GM23338 (cell line): ENCODE measurements at regions not wholly inside any gene's neighbourhood (a gene's known extent, or its start where the extent isn't known, plus 50 kb on each side); places are given as distances from the start of the nearest gene placed in this dataset.

Experiments
- ATAC-seq: fragments of 200-7000 bp; cut with Tn5 transposase; 3 replicates; pipeline ENCODE4 v1.9.1; 2020
- DNase-seq: peaks from one replicate; pipeline ENCODE4 v3.0.0-alpha.2; 2015; ENCODE audit warnings: low spot score
- H2AFZ ChIP-seq: fragments of 200-600 bp; sonication (generic); 2 replicates; pipeline ENCODE4 v1.8.0; 2016; ENCODE audit warnings: antibody characterized with exemption, mild to moderate bottlenecking, moderate library complexity
- H3F3A ChIP-seq: fragments of 200-600 bp; sonication (generic); replicated peaks from 2 replicates; pipeline ENCODE4 v1.8.0; 2017; ENCODE audit warnings: antibody characterized with exemption, mixed run types, low read depth
- H3K27ac ChIP-seq: fragments of 200-600 bp; sonication (generic); 2 replicates; pipeline ENCODE4 v1.6.1; 2016; ENCODE audit warnings: low read depth
- H3K27me3 ChIP-seq: fragments of 200-600 bp; sonication (generic); 2 replicates; pipeline ENCODE4 v1.8.0; 2016; ENCODE audit warnings: mild to moderate bottlenecking, mixed run types, moderate library complexity; ENCODE audit not compliant: insufficient read depth
- H3K36me3 ChIP-seq: fragments of 200-600 bp; sonication (generic); 2 replicates; pipeline ENCODE4 v1.8.0; 2016; ENCODE audit warnings: mild to moderate bottlenecking; ENCODE audit not compliant: insufficient read depth
- H3K4me1 ChIP-seq: fragments of 200-600 bp; sonication (generic); 2 replicates; pipeline ENCODE4 v1.8.0; 2016; ENCODE audit warnings: mild to moderate bottlenecking, moderate library complexity; ENCODE audit not compliant: insufficient read depth
- H3K4me2 ChIP-seq: fragments of 200-600 bp; sonication (generic); 2 replicates; pipeline ENCODE4 v1.7.1; 2017; ENCODE audit warnings: mixed run types
- H3K4me3 ChIP-seq: fragments of 200-600 bp; sonication (generic); 2 replicates; pipeline ENCODE4 v1.6.1; 2016; ENCODE audit warnings: mixed run types
- H3K79me2 ChIP-seq: fragments of 200-600 bp; sonication (generic); replicated peaks from 2 replicates; pipeline ENCODE4 v1.8.0; 2017; ENCODE audit warnings: mild to moderate bottlenecking; ENCODE audit not compliant: insufficient read depth
- H3K9me2 ChIP-seq: fragments of 200-600 bp; sonication (generic); 2 replicates; pipeline ENCODE4 v1.8.0; 2017; ENCODE audit not compliant: insufficient read depth
- H4K20me1 ChIP-seq: fragments of 200-600 bp; sonication (generic); replicated peaks from 2 replicates; pipeline ENCODE4 v1.8.0; 2017; ENCODE audit warnings: mild to moderate bottlenecking; ENCODE audit not compliant: insufficient read depth
- H3K27ac Mint-ChIP-seq: 2 replicates; pipeline ENCODE4 v1.8.0; 2020; ENCODE audit warnings: inconsistent platforms, mild to moderate bottlenecking, moderate library complexity, mixed read lengths
- H3K27me3 Mint-ChIP-seq: 3 replicates; pipeline ENCODE4 v1.8.0; 2022; ENCODE audit warnings: low read depth, mild to moderate bottlenecking, moderate library complexity, mixed read lengths, inconsistent platforms; ENCODE audit not compliant: insufficient read depth, poor library complexity
- H3K36me3 Mint-ChIP-seq: 3 replicates; pipeline ENCODE4 v1.8.0; 2021; ENCODE audit warnings: low read depth, mild to moderate bottlenecking, inconsistent platforms, moderate library complexity, mixed read lengths
- H3K4me1 Mint-ChIP-seq: 3 replicates; pipeline ENCODE4 v1.8.0; 2020; ENCODE audit warnings: mild to moderate bottlenecking, inconsistent platforms, mixed read lengths
- H3K4me3 Mint-ChIP-seq: 3 replicates; pipeline ENCODE4 v1.8.0; 2021; ENCODE audit warnings: moderate library complexity, mild to moderate bottlenecking, inconsistent platforms, mixed read lengths
- H3K9me3 Mint-ChIP-seq: 3 replicates; pipeline ENCODE4 v1.8.0; 2020; ENCODE audit warnings: moderate library complexity, mild to moderate bottlenecking, inconsistent platforms, mixed read lengths
- CREB1 ChIP-seq: fragments of 250-450 bp; sonication (Bioruptor Pico); IDR thresholded peaks from 2 replicates; pipeline ENCODE4 v1.5.0; 2020; ENCODE audit warnings: low read depth, mild to moderate bottlenecking, moderate library complexity
- EZH2 ChIP-seq: fragments of 200-600 bp; sonication (generic); IDR thresholded peaks from one replicate; pipeline ENCODE4 v1.8.0; 2017; ENCODE audit warnings: antibody characterized with exemption, mild to moderate bottlenecking, low read depth; ENCODE audit not compliant: unreplicated experiment
- EZH2phosphoT487 ChIP-seq: fragments of 200-600 bp; sonication (generic); IDR thresholded peaks from one replicate; pipeline ENCODE4 v1.8.1; 2018; ENCODE audit warnings: antibody characterized with exemption; ENCODE audit not compliant: unreplicated experiment
- REST ChIP-seq: IDR thresholded peaks from one replicate; pipeline ENCODE4 v1.6.1; 2018; ENCODE audit warnings: antibody characterized with exemption; ENCODE audit not compliant: unreplicated experiment
- ZNF114 ChIP-seq: fragments of 250-450 bp; sonication (Bioruptor Pico); IDR thresholded peaks from 2 replicates; pipeline ENCODE4 v1.5.0; 2020; ENCODE audit warnings: mild to moderate bottlenecking, moderate library complexity
- ZNF462 ChIP-seq: fragments of 250-450 bp; sonication (Bioruptor Pico); IDR thresholded peaks from 2 replicates; pipeline ENCODE4 v1.5.0; 2020; ENCODE audit warnings: mild to moderate bottlenecking, moderate library complexity

- no peaks in the 10 kb centered on the region for H3K36me3 Mint-ChIP-seq
- Histone ChIP-seq H4K20me1 (no peaks in the 10 kb centered on the region), H3K36me3 (no peaks in the 10 kb centered on the region), H3K4me2 (no peak overlapping the region), H3K79me2 (no peaks in the 10 kb centered on the region), H3K4me3 (no peak overlapping the region), H2AFZ (no peak overlapping the region), H3K27me3 (peaks cover 13% of the 10 kb centered on the region), H3K9me2 (peaks cover 8% of the 10 kb centered on the region; the same call in 1 of the 2 replicates), H3F3A (no peaks in the 10 kb centered on the region), H3K4me1 (no peaks in the 10 kb centered on the region), H3K27ac (no peak overlapping the region)
- peaks cover 6% of the 10 kb centered on the region for H3K27me3 Mint-ChIP-seq
- H3K4me3 Mint-ChIP-seq: no peak overlapping the region
- no peak for DNase-seq
- no peak for TF ChIP-seq EZH2phosphoT487
- TF ChIP-seq REST: no peak
- TF ChIP-seq CREB1 (CRISPR knock-in tag): no peak
- no peak for TF ChIP-seq ZNF462 (CRISPR knock-in tag)
- no peak for TF ChIP-seq ZNF114 (CRISPR knock-in tag)
- no peak for TF ChIP-seq EZH2
- no peaks in the 10 kb centered on the region for H3K4me1 Mint-ChIP-seq
- H3K27ac Mint-ChIP-seq: no peak overlapping the region
- H3K9me3 Mint-ChIP-seq: no peaks in the 10 kb centered on the region
- no peak for ATAC-seq
These were observed 79.9 kb downstream of the FZD1 start for GRCh38 chr7:91343996-91344629.
